HG03139 (cell line): ENCODE measurements at regions not wholly inside any gene's neighbourhood (a gene's known extent, or its start where the extent isn't known, plus 50 kb on each side); places are given as distances from the start of the nearest gene placed in this dataset.
A peak's percentile ranks its signal among the peaks of the same experiment; 100 is the strongest.

Experiments
- ATAC-seq: cut with Tn5 transposase; IDR thresholded peaks from one replicate; pipeline ENCODE4 v1.9.1; 2021; ENCODE audit not compliant: unreplicated experiment

DNA sequence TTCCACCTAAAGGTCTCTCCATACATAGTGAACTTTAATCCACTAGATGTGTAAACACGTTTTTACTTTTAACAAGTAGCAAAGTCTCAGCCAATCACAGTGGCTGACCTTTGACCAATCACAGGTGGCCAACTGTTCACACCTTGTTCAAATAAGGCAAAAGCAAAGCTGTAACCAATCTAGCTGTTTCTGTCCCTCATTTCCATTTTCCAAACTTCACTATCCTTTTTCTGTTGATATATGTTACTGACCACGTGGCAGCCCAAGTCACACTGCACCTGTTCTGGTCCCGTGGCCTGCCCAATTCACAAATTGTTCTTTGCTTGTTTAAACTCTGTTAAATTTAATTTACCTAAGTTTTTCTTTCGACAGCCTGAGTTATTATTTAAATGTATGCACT is 393.5 kb upstream of the NETO1 start:
- no peak for ATAC-seq

DNA sequence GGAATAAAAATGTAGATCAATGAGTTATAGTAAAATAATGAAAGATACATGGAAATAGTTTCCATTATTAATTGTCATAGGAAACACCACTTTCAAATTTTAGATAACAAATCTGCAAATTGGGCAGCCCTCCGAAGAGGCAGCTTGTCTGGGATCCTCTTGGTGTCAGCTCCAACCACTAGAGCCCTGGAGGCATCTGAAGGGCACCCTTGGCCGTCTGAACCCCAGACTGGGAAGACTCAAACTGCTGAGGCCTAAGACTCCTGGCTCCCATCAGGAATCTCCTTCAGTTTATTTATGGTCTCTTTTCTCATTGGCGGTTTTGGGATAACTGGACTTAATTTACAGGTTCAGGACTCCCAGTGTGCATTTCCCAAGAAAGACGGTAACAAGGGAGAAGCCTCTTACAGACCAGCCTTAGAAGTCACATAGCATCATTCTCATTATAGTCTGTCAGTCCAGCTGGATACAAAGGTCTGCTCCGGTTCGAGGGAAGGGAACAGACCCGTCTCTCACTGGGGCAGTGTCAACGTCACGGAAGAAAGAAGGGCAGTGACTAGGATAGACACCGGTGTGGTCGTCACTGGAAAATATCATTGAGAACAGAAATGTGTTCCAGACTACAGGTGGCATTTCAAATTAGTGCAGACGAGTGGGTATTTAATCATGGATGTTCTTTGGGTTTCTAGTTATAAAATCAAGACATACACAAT is 390.7 kb upstream of the NETO1 start:
- ATAC-seq, result no peak

DNA sequence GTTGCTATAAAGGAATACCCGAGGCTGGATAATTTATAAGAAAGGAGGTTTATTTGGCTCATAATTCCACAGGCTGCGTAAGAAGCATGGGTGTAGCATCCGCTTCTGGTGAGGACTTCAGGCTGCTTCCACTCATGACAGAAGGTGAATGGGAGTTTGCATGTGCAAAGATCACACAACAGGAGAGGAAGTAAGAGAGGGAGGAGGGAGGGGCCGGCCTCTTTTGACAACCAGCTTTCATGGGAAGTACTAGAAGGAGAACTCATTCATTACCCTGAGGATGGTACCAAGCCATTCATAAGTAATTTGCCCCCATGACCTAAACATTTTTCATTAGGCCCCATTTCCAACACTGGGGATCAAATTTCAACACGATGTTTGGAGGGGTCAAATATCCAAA is 386.8 kb upstream of the NETO1 start:
- no peak for ATAC-seq

DNA sequence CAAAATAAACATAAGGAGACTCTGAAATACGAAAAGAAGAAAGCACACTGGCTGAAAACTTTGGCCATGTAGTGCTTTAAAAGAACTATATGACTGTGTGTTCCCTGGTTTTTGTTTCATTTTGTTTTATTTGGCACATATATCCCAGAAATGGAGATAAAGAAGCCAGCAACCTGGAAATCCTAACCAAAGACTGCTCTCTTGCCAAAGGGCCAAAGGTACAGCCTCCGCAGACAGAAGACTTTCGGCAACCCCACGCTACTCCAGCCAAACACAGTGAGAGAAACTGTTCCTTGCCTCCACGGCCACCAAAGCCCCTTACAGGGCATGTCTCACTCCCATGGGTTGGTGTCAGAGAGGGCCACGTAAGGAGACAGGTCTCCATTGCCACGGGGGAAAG is 381.2 kb upstream of the NETO1 start:
- ATAC-seq, result no peak

DNA sequence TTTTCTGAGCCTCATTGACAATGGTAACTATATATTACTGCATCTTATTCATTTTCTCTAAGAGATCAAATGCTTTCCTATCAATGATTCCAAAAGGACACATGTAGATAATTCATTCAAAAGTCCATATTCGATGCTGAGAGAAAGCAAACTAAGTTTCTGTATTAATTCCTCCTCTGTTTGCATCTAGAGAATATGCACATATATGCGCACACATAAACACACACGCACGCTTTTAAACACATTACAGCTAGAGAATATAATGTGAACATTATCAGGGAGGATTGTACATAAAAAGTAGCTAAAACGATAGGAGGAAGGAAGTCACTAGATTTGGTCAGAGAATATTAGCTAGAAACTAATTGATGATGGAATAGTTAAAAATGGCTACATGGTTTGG is 379.0 kb upstream of the NETO1 start:
- ATAC-seq, result no peak

DNA sequence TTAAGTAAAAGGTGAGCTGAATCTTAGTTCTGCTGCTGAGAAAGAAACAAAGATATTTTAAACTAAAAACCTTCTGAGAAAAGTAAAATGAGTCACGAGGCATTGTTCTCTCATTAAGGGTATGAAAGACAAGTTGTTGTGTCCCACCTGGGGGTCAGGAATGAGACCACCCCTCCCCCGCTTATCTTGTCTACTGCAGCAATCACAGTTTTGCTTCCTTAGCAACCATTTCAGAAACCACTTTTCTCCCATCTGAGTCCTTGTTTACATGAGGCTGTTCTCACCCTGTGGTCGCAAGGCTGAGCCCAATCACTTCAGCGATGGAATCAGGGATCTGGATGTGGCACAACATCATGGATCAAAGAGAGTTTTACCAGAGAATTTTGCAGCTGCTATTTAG is 377.6 kb upstream of the NETO1 start:
- no peak for ATAC-seq

DNA sequence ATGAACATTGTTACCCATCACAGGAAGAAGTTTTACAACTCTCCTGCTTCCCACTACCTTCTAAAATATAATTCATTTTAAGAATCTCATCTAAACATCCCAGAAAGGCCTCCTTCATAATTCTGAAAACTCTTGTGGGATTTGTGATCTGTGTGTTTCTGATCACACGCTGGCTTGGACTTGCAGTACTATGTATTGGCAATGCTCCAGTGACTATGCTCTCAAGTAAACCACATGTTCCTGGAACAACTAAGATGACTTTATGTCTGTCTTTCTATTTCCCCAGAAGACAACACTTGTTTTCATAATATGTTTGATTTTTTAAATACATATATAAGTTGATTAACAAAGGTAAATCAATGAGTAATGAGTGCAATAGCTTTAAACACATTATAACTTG is 376.6 kb upstream of the NETO1 start:
- no peak for ATAC-seq

DNA sequence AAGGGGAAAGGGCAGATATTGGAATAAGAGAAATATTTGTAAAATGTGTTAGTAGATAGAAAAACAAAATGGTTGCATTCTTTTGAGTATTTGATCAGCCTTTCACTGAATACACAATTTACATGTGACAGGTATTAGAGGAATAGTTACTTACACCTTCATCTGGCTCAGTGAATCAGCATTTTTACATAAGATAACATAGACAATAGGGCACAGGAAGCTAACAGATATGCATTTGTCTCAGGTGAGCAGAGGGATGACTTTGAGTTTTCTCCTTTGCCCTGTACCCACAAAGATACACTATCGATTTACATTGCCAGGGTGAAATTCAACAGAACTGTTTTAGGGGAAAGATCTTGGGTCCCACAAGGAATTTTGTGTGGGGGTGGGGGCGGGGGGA is 373.1 kb upstream of the NETO1 start:
- no peak for ATAC-seq

DNA sequence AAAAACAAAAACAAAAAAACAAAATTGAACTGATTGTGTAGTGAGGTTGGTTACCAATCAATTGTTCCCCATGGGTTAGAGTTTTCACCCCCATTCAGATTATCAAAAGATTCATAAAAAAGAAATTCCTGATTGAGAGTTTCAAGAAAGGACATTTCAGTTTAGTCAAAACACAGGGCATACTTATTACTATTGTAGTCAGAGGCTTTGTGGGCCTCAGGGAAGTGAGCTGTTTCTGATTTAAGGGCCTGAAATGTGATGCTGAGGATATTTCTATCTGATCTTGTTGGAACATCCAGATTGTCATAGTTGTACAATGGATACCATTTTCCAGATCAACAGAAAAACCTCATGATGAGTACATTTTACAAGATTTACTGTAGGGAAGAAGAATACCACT is 368.1 kb upstream of the NETO1 start:
- no peak for ATAC-seq

DNA sequence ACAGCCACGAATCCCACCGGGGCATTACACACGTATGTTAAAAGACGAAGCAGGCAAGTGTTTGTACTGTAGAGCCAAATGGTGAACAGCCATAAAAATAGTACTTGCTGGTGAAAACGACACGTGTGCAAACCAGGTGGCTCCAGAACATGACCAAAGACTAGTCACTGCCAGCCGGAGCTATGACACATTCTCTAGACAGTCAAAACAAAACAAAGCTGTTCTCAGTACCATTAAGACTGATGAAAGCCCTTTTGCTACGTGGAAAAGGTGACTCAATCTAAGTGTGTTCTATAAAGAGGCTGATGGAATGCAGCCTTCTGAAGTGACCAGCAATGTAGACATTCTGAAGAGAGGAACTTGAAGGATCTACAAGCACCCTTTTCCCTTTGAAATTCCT is 367.7 kb upstream of the NETO1 start:
- ATAC-seq, result peak; percentile 71

DNA sequence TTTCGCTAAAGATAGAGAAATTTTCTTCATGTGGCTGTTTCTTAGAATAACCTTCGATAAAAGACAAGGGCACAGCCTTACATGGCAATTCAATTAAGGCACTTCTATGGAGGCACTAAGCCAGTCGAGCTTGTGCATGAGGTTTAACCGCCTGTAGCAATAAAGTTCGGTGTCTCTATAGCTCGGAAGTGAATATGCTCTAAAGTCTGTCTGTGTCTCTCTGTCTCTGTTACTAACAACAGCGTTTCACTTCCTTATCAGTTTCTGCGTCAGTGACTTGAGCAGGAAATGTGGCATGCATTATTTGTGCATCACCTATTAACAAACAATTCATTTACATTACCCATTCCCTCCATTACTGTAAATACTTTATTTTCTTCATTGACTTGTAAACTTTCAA is 365.1 kb upstream of the NETO1 start:
- ATAC-seq, result peak; percentile 87

DNA sequence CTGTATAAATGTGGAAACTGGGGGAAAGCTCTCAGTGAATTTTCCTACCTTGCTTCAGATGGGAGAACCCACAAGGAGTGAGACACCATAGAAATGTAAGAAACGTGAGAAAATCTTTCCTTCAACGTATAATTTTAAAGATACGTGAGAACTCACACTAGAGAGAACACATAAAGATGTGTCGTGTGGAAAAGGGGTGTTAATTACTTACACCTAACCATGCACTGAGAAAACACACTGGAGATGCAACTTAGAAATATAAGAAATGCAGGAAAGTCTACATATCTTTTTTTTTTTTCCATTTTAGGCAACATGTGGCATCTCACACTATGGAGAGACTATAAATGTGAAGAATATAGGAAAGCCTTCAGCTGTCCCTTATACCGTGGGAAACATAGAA is 352.9 kb upstream of the NETO1 start:
- no peak for ATAC-seq

DNA sequence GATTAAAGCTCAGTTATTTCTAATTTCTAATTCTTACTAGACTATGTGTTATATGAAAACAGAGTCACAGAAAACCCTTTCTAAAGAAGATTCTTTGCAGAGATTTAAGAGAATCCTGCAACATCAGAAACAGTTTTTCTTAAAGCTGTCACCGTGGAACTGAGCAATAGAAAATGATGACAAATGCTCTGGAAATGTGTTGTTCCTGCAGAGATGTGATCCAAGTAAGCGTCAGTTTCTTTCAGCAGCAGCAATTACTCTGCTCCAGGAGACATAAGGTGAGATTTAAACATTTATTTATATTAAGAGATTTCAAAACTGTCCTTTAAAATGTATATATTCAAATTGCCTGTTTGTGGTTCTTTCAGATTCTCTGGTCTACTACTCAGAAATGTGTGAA is 350.5 kb upstream of the NETO1 start:
- ATAC-seq, result no peak

DNA sequence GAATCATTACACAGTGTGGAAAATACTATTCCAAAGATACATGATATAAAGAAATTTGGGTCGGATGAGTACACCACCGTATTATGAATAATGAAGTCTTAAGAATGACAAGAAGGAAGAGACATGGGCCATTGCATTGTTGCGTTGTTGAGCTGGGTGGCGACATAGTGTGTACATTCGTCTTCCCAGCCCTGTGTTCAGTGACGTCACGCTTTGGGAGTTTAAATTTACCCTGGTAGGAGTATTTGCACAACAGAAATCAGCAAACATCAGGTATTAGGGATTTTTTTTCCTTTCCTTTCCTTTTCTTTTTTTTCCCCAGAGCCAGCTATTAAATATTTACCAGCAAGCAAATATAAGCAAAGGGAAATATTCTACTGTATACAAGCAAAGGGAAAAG is 347.2 kb upstream of the NETO1 start:
- ATAC-seq, result no peak

DNA sequence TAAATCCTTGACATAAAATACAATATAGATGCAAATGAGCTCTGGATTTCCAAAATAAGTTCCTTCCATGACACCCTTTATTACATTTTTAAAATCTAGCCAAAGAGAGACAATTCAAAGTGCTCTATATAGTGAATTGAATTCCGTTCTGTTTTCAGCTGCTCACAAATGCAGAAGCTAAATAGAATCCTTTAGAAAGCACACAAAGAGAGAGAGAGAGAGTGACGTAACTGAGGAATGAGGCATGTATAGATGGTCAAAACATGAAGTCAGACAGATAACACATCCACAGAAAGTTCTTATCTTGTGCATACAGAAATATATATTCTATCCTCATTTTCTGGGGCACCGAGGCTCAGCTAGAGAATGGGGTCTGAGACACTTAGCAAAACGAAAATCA is 344.7 kb upstream of the NETO1 start:
- ATAC-seq, result no peak

DNA sequence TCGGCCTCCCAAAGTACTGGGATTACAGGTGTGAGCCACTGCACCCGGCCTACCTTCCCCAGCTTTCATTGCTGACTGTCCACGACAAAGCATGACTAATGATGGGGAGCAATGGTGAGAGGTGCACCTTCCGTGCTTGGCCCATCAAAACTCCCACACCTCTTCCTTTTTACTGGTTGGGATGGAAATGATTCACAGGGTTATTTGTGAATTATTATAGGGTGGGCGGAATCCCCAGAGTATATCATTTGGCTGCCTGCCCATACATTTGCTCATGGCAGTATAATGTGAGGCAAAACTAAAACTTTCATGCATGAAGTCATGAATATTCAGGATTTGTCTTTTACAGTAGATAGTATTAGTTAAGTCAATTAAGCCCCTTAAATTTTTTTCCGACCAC is 334.2 kb upstream of the NETO1 start:
- ATAC-seq, result no peak

DNA sequence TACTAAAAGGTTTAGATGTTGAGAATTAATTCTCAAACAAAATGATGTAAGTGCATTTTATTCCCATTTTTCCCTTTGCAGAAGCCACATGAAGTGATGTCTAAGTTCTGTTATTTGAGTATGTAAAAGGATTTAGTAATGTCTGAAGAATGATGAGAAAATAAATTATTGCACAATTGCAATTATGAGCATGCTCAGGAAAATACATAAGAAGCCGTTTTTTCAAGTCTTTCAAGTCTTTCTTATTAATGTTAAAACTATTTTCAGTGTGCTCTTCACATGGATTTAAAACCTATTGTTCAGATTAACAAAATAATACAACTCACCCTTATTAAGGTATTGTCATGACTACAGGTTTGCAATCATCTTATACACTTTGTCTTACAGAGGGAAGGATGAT is 331.4 kb upstream of the NETO1 start:
- no peak for ATAC-seq

DNA sequence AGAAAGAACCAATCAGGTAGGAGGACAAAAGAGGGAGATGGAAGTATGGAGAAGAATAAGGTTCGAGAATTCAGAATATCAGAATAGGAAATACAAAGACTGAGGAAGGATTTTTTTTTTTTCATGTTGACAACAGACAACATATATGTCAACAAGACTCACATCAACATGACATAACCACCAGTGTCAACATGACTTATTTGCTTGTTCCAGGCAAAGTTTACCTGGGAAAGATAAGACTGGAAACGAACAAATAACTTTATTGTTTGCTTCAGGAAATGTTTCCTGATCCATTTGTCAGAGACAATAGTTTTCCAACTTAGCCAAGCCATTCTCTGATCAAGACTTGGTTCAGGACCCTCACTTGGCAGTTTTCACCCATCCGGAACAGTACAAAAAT is 321.9 kb upstream of the NETO1 start:
- ATAC-seq, result no peak

DNA sequence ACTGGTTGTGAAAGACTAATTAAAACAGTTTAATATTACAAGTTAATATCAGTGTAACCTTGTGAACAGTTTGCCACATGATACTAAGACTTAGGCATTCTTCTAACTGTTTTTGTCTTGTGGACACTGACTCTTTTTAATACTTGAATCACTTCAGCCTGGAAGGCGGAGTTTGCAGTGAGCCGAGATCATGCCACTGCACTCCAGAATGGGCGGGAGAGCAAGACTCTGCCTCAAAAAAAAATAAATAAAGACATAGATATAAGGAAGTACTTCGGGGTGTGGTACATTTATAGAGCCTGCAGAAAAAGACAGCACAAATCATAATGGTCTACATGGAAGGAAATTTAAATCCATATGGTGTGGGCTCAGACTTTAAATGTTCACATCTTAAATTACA is 300.4 kb upstream of the NETO1 start:
- no peak for ATAC-seq

DNA sequence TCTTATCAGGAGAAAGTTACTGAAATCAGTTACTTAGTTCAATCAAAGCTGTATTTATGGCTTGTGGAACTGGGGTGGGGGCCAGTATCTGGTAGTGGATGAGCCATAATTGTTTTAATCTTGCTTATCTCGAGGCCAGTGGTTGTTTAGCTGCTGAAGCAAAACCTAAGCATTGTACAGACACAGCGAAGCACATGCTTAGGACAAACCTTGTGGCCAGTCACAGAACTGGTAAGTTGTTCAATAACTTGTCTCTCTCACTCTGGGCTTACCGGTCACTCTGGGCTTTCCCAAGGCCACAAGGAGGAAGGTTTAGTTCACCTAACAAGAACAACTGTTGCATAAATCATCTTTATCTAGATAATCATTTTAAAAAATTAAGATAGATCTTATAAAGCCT is 296.6 kb upstream of the NETO1 start:
- no peak for ATAC-seq

DNA sequence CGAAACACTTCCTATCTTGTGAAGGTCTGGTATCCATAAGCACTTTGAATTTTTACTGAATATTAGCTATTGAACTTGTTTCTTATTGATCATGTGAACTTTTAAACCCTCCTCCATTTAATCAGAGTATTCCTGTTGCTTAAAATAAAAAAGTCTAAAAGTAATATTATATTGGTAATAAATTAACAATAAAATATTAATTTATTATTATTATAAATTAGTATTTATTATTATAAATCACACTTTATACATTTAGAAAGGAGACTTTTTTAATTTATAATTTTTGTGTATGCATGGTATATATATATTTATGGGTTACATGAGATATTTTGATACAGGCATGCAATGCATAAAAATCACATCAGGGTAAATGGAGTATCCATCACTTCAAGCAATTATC is 295.4 kb upstream of the NETO1 start:
- ATAC-seq, result no peak

DNA sequence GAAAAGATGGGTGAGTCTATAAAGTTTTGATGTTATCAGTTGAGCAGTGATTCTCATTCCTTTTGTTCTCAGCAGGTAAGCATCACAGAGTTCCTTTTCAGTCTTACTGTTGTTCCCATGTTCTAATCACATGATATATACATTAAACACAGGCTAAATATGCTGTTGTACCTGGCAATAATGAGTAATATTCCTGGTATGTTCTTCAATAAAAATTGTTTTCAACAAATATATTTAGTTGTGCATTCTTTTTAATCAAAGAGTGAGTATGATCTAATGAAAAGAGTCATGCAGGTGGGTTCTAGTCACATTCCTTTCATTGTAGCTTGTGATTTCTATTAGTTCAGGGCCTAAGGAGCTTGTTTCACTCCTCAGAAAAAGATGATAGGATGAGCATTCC is 288.3 kb upstream of the NETO1 start:
- ATAC-seq, result no peak

DNA sequence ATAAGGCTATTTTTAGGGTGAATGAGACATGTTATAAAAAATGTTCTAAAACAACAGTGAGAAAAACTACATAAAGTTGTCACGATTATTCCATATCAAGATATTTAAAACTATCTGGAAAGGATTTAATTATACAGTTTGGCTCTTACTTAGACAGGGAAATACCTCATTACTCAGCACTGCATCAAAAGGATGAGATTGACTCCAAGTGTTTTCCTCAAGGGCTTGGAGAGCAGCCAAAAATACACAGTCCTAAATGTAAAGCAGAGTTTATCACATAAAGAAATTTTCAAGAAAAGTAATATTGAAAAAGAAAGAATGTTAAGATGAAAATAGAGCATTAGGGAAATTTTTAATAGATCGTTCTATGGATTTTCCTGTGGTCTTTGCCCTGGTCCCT is 285.5 kb upstream of the NETO1 start:
- ATAC-seq, result no peak

DNA sequence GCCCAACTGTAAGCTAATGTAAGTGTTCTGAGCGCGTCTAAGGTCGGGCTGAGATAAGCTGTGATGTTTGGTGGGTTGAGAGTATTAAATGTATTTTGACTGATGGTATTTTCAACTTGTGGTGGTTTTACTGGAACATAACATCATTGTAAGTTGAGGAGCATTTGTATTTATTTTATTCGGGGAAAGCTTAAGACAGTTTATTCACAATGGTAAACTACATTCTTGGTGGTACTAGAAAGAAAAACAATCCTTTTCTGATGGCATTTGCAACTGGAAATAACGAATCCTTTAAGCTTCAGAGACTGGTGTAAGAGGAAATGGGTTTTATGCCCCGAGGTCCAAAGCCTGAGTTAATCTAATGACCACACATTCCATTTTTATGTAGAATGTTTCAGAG is 283.3 kb upstream of the NETO1 start:
- no peak for ATAC-seq
